ENCODE measurements at regions not wholly inside any gene's neighbourhood (a gene's known extent, or its start where the extent isn't known, plus 50 kb on each side); places are given as distances from the start of the nearest gene placed in this dataset.

GRCh38 chr10:125482108-125482507, 200.9 kb downstream of the TEX36 start:
- DNase-seq: no peak
- Mint-ChIP-seq H3K27ac (no peak overlapping the region), H3K36me3 (ENCODE audit: low read depth) (no peaks in the 10 kb centered on the region), H3K9me3 (no peaks in the 10 kb centered on the region), H3K4me3 (no peak overlapping the region), H3K4me1 (no peaks in the 10 kb centered on the region), H3K27me3 (peaks cover 14% of the 10 kb centered on the region)
- POLR2A ChIA-PET: no interaction called here
- intact Hi-C loops (cut with micrococcal nuclease): no loop called here
- no peak for TF ChIP-seq CTCF (IDR thresholded peaks at IDR 0.05)
- CTCF ChIA-PET: no interaction called here
- ATAC-seq (ENCODE audit: low read depth): no peak

GRCh38 chr10:125479059-125479458, 203.9 kb downstream of the TEX36 start:
- ChIA-PET CTCF (no interaction called here), POLR2A (no interaction called here)
- no peak for TF ChIP-seq CTCF (IDR thresholded peaks at IDR 0.05)
- no peaks in the 10 kb centered on the region for H3K4me1 Mint-ChIP-seq
- ATAC-seq (ENCODE audit: low read depth) (no peak), DNase-seq (no peak)
- intact Hi-C loops (cut with micrococcal nuclease): no loop called here
- no peak overlapping the region for H3K4me3 Mint-ChIP-seq
- H3K9me3 Mint-ChIP-seq: no peaks in the 10 kb centered on the region
- no peaks in the 10 kb centered on the region for H3K36me3 Mint-ChIP-seq (ENCODE audit: low read depth)
- H3K27ac Mint-ChIP-seq: no peak overlapping the region
- peaks cover 17% of the 10 kb centered on the region for H3K27me3 Mint-ChIP-seq

DNA sequence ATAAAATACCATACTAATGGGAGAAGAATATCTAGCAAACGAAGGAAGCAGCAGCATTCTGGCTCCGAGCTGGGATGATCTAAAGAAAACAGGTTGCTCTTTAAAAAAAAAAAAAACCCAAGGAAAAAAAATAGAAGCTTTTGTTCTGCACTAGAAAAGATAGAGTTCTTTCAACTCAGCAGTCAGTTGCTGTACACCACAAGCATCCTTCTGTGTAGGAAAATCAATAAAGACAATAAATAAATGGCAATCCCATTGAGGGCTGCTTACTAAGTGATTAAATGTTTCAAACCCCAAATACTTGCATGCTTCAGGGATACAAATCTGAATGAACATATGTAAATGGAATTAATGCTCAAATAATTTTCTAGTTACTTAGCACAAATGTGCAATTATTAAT, 207.1 kb downstream of the TEX36 start:
- no peaks in the 10 kb centered on the region for H3K4me1 Mint-ChIP-seq
- CTCF ChIA-PET: no interaction called here

GRCh38 chr10:125473143-125473793, 209.7 kb downstream of the TEX36 start:
- ATAC-seq (ENCODE audit: low read depth) (no peak), DNase-seq (no peak)
- Mint-ChIP-seq H3K4me1 (no peaks in the 10 kb centered on the region), H3K36me3 (ENCODE audit: low read depth) (no peaks in the 10 kb centered on the region), H3K27ac (no peak overlapping the region), H3K4me3 (no peak overlapping the region), H3K9me3 (no peaks in the 10 kb centered on the region), H3K27me3 (peaks cover 10% of the 10 kb centered on the region)
- CTCF ChIA-PET: no interaction called here
- POLR2A ChIA-PET: no interaction called here
- intact Hi-C loops (cut with micrococcal nuclease): no loop called here
- no peak for TF ChIP-seq CTCF (IDR thresholded peaks at IDR 0.05)

More for the DNA sequence above, 207.1 kb downstream of the TEX36 start:
- ATAC-seq (ENCODE audit: low read depth): no peak
- Mint-ChIP-seq H3K27ac (no peak overlapping the region), H3K36me3 (ENCODE audit: low read depth) (no peaks in the 10 kb centered on the region), H3K4me3 (no peak overlapping the region), H3K27me3 (peaks cover 14% of the 10 kb centered on the region), H3K9me3 (no peaks in the 10 kb centered on the region)
- intact Hi-C loops (cut with micrococcal nuclease): no loop called here
- TF ChIP-seq CTCF (IDR thresholded peaks at IDR 0.05): no peak
- POLR2A ChIA-PET: no interaction called here
- no peak for DNase-seq

DNA sequence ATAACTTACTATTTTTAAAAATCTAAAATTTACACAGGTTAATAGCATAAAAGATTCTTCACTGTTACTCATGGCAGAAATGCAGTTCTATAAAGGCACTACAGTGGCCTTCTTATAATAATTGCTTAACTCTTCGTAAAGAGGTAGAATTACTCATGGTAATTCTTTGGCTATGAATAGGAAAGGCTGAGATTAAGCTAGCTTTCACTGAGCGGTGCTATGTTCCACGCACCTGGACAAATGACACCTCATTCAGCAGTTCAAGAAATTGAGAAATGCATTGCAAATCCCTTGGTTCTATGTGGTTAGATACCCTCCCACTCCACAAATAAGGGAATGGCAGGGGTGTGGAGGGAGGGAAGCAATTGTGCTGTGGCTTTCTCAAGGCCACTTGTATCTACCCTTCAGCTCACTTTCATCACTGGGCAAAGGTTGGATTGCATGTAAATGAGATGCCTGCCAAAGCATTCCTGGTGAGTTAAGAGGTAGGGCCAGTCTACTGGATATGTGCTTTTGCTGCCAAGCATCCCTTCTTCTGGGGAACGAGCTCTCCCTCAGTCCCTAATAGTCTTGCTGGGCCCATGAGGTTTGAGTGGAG, 210.9 kb downstream of the TEX36 start:
- H3K27me3 Mint-ChIP-seq: peaks cover 7% of the 10 kb centered on the region
- H3K36me3 Mint-ChIP-seq (ENCODE audit: low read depth): no peaks in the 10 kb centered on the region
- no peak overlapping the region for H3K27ac Mint-ChIP-seq
- no peaks in the 10 kb centered on the region for H3K9me3 Mint-ChIP-seq
- intact Hi-C loops (cut with micrococcal nuclease): no loop called here
- H3K4me1 Mint-ChIP-seq: no peaks in the 10 kb centered on the region
- POLR2A ChIA-PET: no interaction called here
- DNase-seq (no peak), ATAC-seq (ENCODE audit: low read depth) (no peak)
- H3K4me3 Mint-ChIP-seq: no peak overlapping the region
- CTCF ChIA-PET: no interaction called here
- TF ChIP-seq CTCF (IDR thresholded peaks at IDR 0.05): no peak
